ENCODE measurements at regions not wholly inside any gene's neighbourhood (a gene's known extent, or its start where the extent isn't known, plus 50 kb on each side); places are given as distances from the start of the nearest gene placed in this dataset.
A peak's percentile ranks its signal among the peaks of the same experiment; 100 is the strongest.
"Not testable (repeated sequence)": the region's sequence is repeated elsewhere in the genome, so short reads cannot be mapped to it uniquely, and the experiment has no call there.

- DNase-seq (ENCODE audit: low read depth), result no peak
Observed at GRCh38 chr5:113721171-113721570, 207.7 kb downstream of the YTHDC2 start.

- no peak for DNase-seq (ENCODE audit: low read depth)
Observed at GRCh38 chr5:113723021-113723420, 209.5 kb downstream of the YTHDC2 start.

GRCh38 chr5:113735751-113736150, 222.3 kb downstream of the YTHDC2 start:
- no peak for DNase-seq (ENCODE audit: low read depth)

- DNase-seq (ENCODE audit: low read depth), result no peak
Observed at GRCh38 chr5:113742176-113742575, 228.7 kb downstream of the YTHDC2 start.

- no peak for DNase-seq (ENCODE audit: low read depth)
Observed at GRCh38 chr5:113742639-113743038, 229.1 kb downstream of the YTHDC2 start.

GRCh38 chr5:113748403-113748802, 234.9 kb downstream of the YTHDC2 start:
- no peak for DNase-seq (ENCODE audit: low read depth)

GRCh38 chr5:113749334-113749733, 235.8 kb downstream of the YTHDC2 start:
- no peak for DNase-seq (ENCODE audit: low read depth)

GRCh38 chr5:113753182-113753581, 239.7 kb downstream of the YTHDC2 start:
- not testable (repeated sequence) for DNase-seq (ENCODE audit: low read depth)

- no peak for DNase-seq (ENCODE audit: low read depth)
Observed at GRCh38 chr5:113755516-113755915, 242.0 kb downstream of the YTHDC2 start.

- DNase-seq (ENCODE audit: low read depth), result no peak
Observed at GRCh38 chr5:113757508-113757907, 244.0 kb downstream of the YTHDC2 start.

GRCh38 chr5:113759505-113759904, 246.0 kb downstream of the YTHDC2 start:
- no peak for DNase-seq (ENCODE audit: low read depth)

GRCh38 chr5:113760486-113760885, 247.0 kb downstream of the YTHDC2 start:
- DNase-seq (ENCODE audit: low read depth), result peak; percentile 27

- DNase-seq (ENCODE audit: low read depth), result no peak
Observed at GRCh38 chr5:113761594-113761993, 248.1 kb downstream of the YTHDC2 start.

- no peak for DNase-seq (ENCODE audit: low read depth)
Observed at GRCh38 chr5:113764382-113764781, 250.9 kb downstream of the YTHDC2 start.

- DNase-seq (ENCODE audit: low read depth), result not testable (repeated sequence)
Observed at GRCh38 chr5:113766827-113767226, 253.3 kb downstream of the YTHDC2 start.

GRCh38 chr5:113770648-113771047, 257.2 kb downstream of the YTHDC2 start:
- DNase-seq (ENCODE audit: low read depth), result no peak

GRCh38 chr5:113771483-113771882, 258.0 kb downstream of the YTHDC2 start:
- DNase-seq (ENCODE audit: low read depth), result no peak

- DNase-seq (ENCODE audit: low read depth), result no peak
Observed at GRCh38 chr5:113776168-113776567, 262.7 kb downstream of the YTHDC2 start.

GRCh38 chr5:113776832-113777525, 263.5 kb downstream of the YTHDC2 start:
- DNase-seq (ENCODE audit: low read depth), result peak; percentile 29

- no peak for DNase-seq (ENCODE audit: low read depth)
Observed at GRCh38 chr5:113778147-113778546, 264.7 kb downstream of the YTHDC2 start.

GRCh38 chr5:113788141-113788655, 274.7 kb downstream of the YTHDC2 start:
- DNase-seq (ENCODE audit: low read depth), result no peak

- no peak for DNase-seq (ENCODE audit: low read depth)
Observed at GRCh38 chr5:113789769-113790168, 276.3 kb downstream of the YTHDC2 start.

GRCh38 chr5:113792806-113793205, 279.3 kb downstream of the YTHDC2 start:
- DNase-seq (ENCODE audit: low read depth), result no peak

- no peak for DNase-seq (ENCODE audit: low read depth)
Observed at GRCh38 chr5:113794981-113795380, 281.5 kb downstream of the YTHDC2 start.
